ENCODE measurements at regions not wholly inside any gene's neighbourhood (a gene's known extent, or its start where the extent isn't known, plus 50 kb on each side); places are given as distances from the start of the nearest gene placed in this dataset.

DNA sequence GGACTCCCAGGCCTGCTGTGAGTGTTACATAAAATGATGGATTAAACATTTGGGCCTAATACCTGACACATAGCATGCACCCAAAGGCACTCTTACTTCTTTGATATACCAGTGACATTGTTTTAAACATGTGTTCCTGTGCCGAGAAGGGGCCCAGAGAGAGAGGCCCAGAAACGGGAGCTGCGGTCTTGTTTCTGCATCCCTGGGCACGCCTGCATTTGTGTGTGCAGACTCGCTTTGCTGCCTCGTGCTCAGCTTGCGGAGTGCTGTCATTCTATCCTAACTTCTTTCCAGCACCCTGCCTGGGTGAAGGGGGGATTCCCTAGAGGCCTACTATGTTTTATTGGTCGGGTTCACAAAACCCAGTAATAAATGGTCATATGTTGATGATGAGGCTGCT, 666.2 kb upstream of the HS6ST1 start:
- no peak overlapping the region for H3K27ac Mint-ChIP-seq
- DNase-seq (ENCODE audit: low spot score) = no peak
- no peak overlapping the region for H3K4me3 Mint-ChIP-seq
- no peaks in the 10 kb centered on the region; the same call in 1 of the 2 replicates for H3K27me3 Mint-ChIP-seq (ENCODE audit: low read depth)
- no peaks in the 10 kb centered on the region for H3K9me3 Mint-ChIP-seq
- TF ChIP-seq HMGA2 (CRISPR knock-in tag; IDR thresholded peaks at IDR 0.05) (no peak), NFATC4 (CRISPR knock-in tag; IDR thresholded peaks at IDR 0.05) (no peak), ZMAT4 (CRISPR knock-in tag; IDR thresholded peaks at IDR 0.05) (no peak), CDX4 (CRISPR knock-in tag; IDR thresholded peaks at IDR 0.05; ENCODE audit: borderline replicate concordance) (no peak), ATF1 (CRISPR knock-in tag; IDR thresholded peaks at IDR 0.05) (no peak), KAT7 (CRISPR knock-in tag; IDR thresholded peaks at IDR 0.05; ENCODE audit: borderline replicate concordance) (no peak), TEAD4 (CRISPR knock-in tag; IDR thresholded peaks at IDR 0.05) (no peak)
- TF ChIP-seq, protein P1, sequence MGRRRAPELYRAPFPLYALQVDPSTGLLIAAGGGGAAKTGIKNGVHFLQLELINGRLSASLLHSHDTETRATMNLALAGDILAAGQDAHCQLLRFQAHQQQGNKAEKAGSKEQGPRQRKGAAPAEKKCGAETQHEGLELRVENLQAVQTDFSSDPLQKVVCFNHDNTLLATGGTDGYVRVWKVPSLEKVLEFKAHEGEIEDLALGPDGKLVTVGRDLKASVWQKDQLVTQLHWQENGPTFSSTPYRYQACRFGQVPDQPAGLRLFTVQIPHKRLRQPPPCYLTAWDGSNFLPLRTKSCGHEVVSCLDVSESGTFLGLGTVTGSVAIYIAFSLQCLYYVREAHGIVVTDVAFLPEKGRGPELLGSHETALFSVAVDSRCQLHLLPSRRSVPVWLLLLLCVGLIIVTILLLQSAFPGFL (CRISPR knock-in tag; IDR thresholded peaks at IDR 0.05; ENCODE audit: borderline replicate concordance) = no peak
- TF ChIP-seq, protein P2, sequence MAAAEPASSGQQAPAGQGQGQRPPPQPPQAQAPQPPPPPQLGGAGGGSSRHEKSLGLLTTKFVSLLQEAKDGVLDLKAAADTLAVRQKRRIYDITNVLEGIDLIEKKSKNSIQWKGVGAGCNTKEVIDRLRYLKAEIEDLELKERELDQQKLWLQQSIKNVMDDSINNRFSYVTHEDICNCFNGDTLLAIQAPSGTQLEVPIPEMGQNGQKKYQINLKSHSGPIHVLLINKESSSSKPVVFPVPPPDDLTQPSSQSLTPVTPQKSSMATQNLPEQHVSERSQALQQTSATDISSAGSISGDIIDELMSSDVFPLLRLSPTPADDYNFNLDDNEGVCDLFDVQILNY (CRISPR knock-in tag; IDR thresholded peaks at IDR 0.05) = no peak
- no peaks in the 10 kb centered on the region for H3K36me3 Mint-ChIP-seq
- ChIA-PET CTCF (no interaction called here), POLR2A (no interaction called here)
- ATAC-seq = no peak
- H3K4me1 Mint-ChIP-seq = peaks cover 7% of the 10 kb centered on the region

GRCh38 chr2:128986026-128986715, 667.5 kb upstream of the HS6ST1 start:
- no peak overlapping the region for H3K27ac Mint-ChIP-seq
- no peak for ATAC-seq
- TF ChIP-seq, protein P3, sequence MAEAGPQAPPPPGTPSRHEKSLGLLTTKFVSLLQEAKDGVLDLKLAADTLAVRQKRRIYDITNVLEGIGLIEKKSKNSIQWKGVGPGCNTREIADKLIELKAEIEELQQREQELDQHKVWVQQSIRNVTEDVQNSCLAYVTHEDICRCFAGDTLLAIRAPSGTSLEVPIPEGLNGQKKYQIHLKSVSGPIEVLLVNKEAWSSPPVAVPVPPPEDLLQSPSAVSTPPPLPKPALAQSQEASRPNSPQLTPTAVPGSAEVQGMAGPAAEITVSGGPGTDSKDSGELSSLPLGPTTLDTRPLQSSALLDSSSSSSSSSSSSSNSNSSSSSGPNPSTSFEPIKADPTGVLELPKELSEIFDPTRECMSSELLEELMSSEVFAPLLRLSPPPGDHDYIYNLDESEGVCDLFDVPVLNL (CRISPR knock-in tag; IDR thresholded peaks at IDR 0.05; ENCODE audit: borderline replicate concordance, low read depth) = no peak
- no peak for TF ChIP-seq ZNF317 (CRISPR knock-in tag; IDR thresholded peaks at IDR 0.05; ENCODE audit: borderline replicate concordance, low read depth)
- TF ChIP-seq AFF4 (CRISPR knock-in tag; IDR thresholded peaks at IDR 0.05; ENCODE audit: borderline replicate concordance) = no peak
- no peak for TF ChIP-seq HMGA2 (CRISPR knock-in tag; IDR thresholded peaks at IDR 0.05)
- no peak for TF ChIP-seq TEAD1 (CRISPR knock-in tag; IDR thresholded peaks at IDR 0.05)
- TF ChIP-seq NFATC4 (CRISPR knock-in tag; IDR thresholded peaks at IDR 0.05) = no peak
- no peak for TF ChIP-seq ZNF532 (CRISPR knock-in tag; IDR thresholded peaks at IDR 0.05; ENCODE audit: borderline replicate concordance)
- no peak for TF ChIP-seq TCF7 (CRISPR knock-in tag; IDR thresholded peaks at IDR 0.05; ENCODE audit: low read depth)
- TF ChIP-seq ZNF232 (CRISPR knock-in tag; IDR thresholded peaks at IDR 0.05) = no peak
- no peak for TF ChIP-seq ZBTB43 (CRISPR knock-in tag; IDR thresholded peaks at IDR 0.05)
- TF ChIP-seq FOXK1 (CRISPR knock-in tag; IDR thresholded peaks at IDR 0.05) = no peak
- no peak for TF ChIP-seq ELF4 (CRISPR knock-in tag; IDR thresholded peaks at IDR 0.05; ENCODE audit: low read depth)
- no peak for TF ChIP-seq SMAD3 (CRISPR knock-in tag; IDR thresholded peaks at IDR 0.05; ENCODE audit: borderline replicate concordance)

More at GRCh38 chr2:128986026-128986715, 667.5 kb upstream of the HS6ST1 start:
- no peaks in the 10 kb centered on the region for H3K36me3 Mint-ChIP-seq
- ChIA-PET POLR2A (interaction anchor here (0.6 kb wide), 1 partner anchor 231 kb away, joined by 3 read pairs; no protein-coding TSS in a partner anchor), CTCF (no interaction called here)
- peaks cover 2% of the 10 kb centered on the region for H3K9me3 Mint-ChIP-seq
- no peak overlapping the region for H3K4me3 Mint-ChIP-seq
- no peak for DNase-seq (ENCODE audit: low spot score)
- H3K4me1 Mint-ChIP-seq = peaks cover 7% of the 10 kb centered on the region
- H3K27me3 Mint-ChIP-seq (ENCODE audit: low read depth) = no peaks in the 10 kb centered on the region; the same call in 1 of the 2 replicates
